H1 (cell line): ENCODE measurements at regions not wholly inside any gene's neighbourhood (a gene's known extent, or its start where the extent isn't known, plus 50 kb on each side); places are given as distances from the start of the nearest gene placed in this dataset.
"Not testable (repeated sequence)": the region's sequence is repeated elsewhere in the genome, so short reads cannot be mapped to it uniquely, and the experiment has no call there.

Experiments used
- CTCF ChIA-PET: fragments of 300-600 bp; sonication (Branson Sonifier 250); formaldehyde crosslinking; loops from one replicate; lab custom pipeline; 2021; ENCODE audit not compliant: partially characterized antibody; lab: Charles Lee
- POLR2A ChIA-PET: fragments of 300-600 bp; sonication (Branson Sonifier 250); formaldehyde crosslinking; loops from one replicate; lab custom pipeline; 2021; ENCODE audit warnings: inconsistent platforms; ENCODE audit not compliant: partially characterized antibody; lab: Charles Lee
- DNase-seq, 2 experiments: peaks; one replicate each; pipeline versions ENCODE4 v3.0.0 to v3.0.0-alpha.2; 2010 to 2022; ENCODE audit warnings: low spot score in 2 of 2, low read depth in 1 of 2, mixed read lengths in 1 of 2
- FAIRE-seq: peaks from 2 replicates; lab custom pipeline; 2011; peaks lifted over from hg19 to GRCh38; lab: Jason Lieb, UNC
- H2AFZ ChIP-seq: 2 replicates; pipeline ENCODE4 v1.8.1; 2012; ENCODE audit warnings: low read length, inconsistent platforms
- H2AK5ac ChIP-seq: 2 replicates; pipeline ENCODE4 v1.6.1; 2013; ENCODE audit warnings: low read depth, low read length
- H2BK120ac ChIP-seq: replicated peaks from 2 replicates; pipeline ENCODE3; 2013; ENCODE audit warnings: low read depth, low read length, inconsistent platforms
- H2BK12ac ChIP-seq: 2 replicates; pipeline ENCODE4 v1.6.1; 2013; ENCODE audit warnings: low read depth, low read length
- H2BK15ac ChIP-seq: 2 replicates; pipeline ENCODE4 v1.6.1; 2013; ENCODE audit warnings: low read length
- H2BK20ac ChIP-seq: 2 replicates; pipeline ENCODE4 v1.6.1; 2013; ENCODE audit warnings: low read length
- H2BK5ac ChIP-seq: 2 replicates; pipeline ENCODE4 v1.6.1; 2013; ENCODE audit warnings: low read depth, low read length
- H3K14ac ChIP-seq: 2 replicates; pipeline ENCODE4 v1.6.1; 2013; ENCODE audit warnings: inconsistent platforms; ENCODE audit not compliant: insufficient read length
- H3K18ac ChIP-seq: 2 replicates; pipeline ENCODE4 v1.6.1; 2013; ENCODE audit warnings: low read length; ENCODE audit errors: extremely low read depth
- H3K23ac ChIP-seq: 2 replicates; pipeline ENCODE4 v1.6.1; 2013; ENCODE audit warnings: inconsistent platforms; ENCODE audit not compliant: insufficient read length
- H3K23me2 ChIP-seq: 2 replicates; pipeline ENCODE4 v1.6.1; 2013; ENCODE audit warnings: low read depth, low read length
- H3K27ac ChIP-seq: 2 replicates; pipeline ENCODE4 v1.6.1; 2011; ENCODE audit warnings: low read depth, low read length, inconsistent platforms
- H3K27me3 ChIP-seq, 4 experiments: replicated peaks in 1 of 4; 1 replicate in 1 of 4; 2 replicates in 3 of 4; pipeline versions ENCODE4 v1.6.1 to v1.8.1; 2011 to 2013; ENCODE audit warnings: low read length in 3 of 4, mild to moderate bottlenecking in 3 of 4, inconsistent platforms in 2 of 4, mixed read lengths in 2 of 4, moderate library complexity in 1 of 4; ENCODE audit not compliant: control insufficient read depth in 3 of 4, insufficient read depth in 3 of 4; ENCODE audit errors: extremely low read depth in 1 of 4
- H3K36me3 ChIP-seq, 4 experiments: 2 replicates each; pipeline versions ENCODE4 v1.6.1 to v1.8.1; 2011 to 2013; ENCODE audit warnings: mild to moderate bottlenecking in 4 of 4, low read length in 3 of 4, moderate library complexity in 2 of 4, control low read depth in 1 of 4, inconsistent platforms in 1 of 4; ENCODE audit not compliant: insufficient read depth in 4 of 4, control insufficient read depth in 2 of 4
- H3K4ac ChIP-seq: replicated peaks from 2 replicates; pipeline ENCODE3; 2013; ENCODE audit warnings: low read length, low read depth, mixed read lengths, inconsistent platforms; ENCODE audit not compliant: insufficient read length
- H3K4me1 ChIP-seq, 4 experiments: replicated peaks in 1 of 4; 1 replicate in 1 of 4; 2 replicates in 3 of 4; pipeline versions ENCODE4 v1.6.1 to v1.8.1; 2011 to 2013; ENCODE audit warnings: low read length in 3 of 4, inconsistent platforms in 2 of 4, mixed read lengths in 1 of 4; ENCODE audit not compliant: insufficient read depth in 4 of 4, control insufficient read depth in 3 of 4
- H3K4me2 ChIP-seq, 2 experiments: 2 replicates each; pipeline versions ENCODE4 v1.6.1 to v1.8.1; 2011 to 2013; ENCODE audit warnings: low read depth in 2 of 2, low read length in 2 of 2, control low read depth in 1 of 2, inconsistent platforms in 1 of 2, mild to moderate bottlenecking in 1 of 2; ENCODE audit not compliant: insufficient read depth in 1 of 2
- H3K4me3 ChIP-seq, 4 experiments: fragments of 200-600, 300-600 bp in 1 of 4; sonication (generic), shearing (Covaris generic), sonication (Bioruptor Twin) in 1 of 4; 2 replicates each; pipeline versions ENCODE4 v1.5.1 to v1.8.1; 2011 to 2016; ENCODE audit warnings: low read length in 4 of 4, low read depth in 3 of 4, control low read depth in 2 of 4, inconsistent platforms in 2 of 4, mild to moderate bottlenecking in 2 of 4, mixed read lengths in 1 of 4, moderate library complexity in 1 of 4; ENCODE audit not compliant: insufficient read depth in 2 of 4; ENCODE audit errors: extremely low read depth in 1 of 4
- H3K56ac ChIP-seq: replicated peaks from 2 replicates; pipeline ENCODE3; 2013; ENCODE audit warnings: low read depth, mild to moderate bottlenecking, mixed read lengths, low read length, inconsistent platforms; ENCODE audit not compliant: insufficient read length
- H3K79me1 ChIP-seq: 2 replicates; pipeline ENCODE4 v1.6.1; 2013; ENCODE audit warnings: low read depth, low read length, control low read depth
- H3K79me2 ChIP-seq, 2 experiments: 2 replicates each; pipeline versions ENCODE4 v1.6.1 to v1.8.1; 2012 to 2013; ENCODE audit warnings: low read length in 2 of 2, mild to moderate bottlenecking in 2 of 2, inconsistent platforms in 1 of 2; ENCODE audit not compliant: insufficient read depth in 2 of 2, control insufficient read depth in 1 of 2
- H3K9ac ChIP-seq, 4 experiments: replicated peaks in 1 of 4; 1 replicate in 1 of 4; 2 replicates in 3 of 4; pipeline versions ENCODE4 v1.6.1 to v1.8.1; 2011 to 2013; ENCODE audit warnings: low read depth in 3 of 4, low read length in 3 of 4, control low read depth in 2 of 4, mild to moderate bottlenecking in 2 of 4, moderate library complexity in 2 of 4, inconsistent platforms in 1 of 4; ENCODE audit errors: extremely low read depth in 1 of 4
- H3K9me3 ChIP-seq, 2 experiments: 2 replicates each; pipeline versions ENCODE4 v1.6.1 to v1.8.1; 2012 to 2013; ENCODE audit warnings: mild to moderate bottlenecking in 2 of 2, moderate library complexity in 2 of 2, control low read depth in 1 of 2, inconsistent platforms in 1 of 2, low read depth in 1 of 2, low read length in 1 of 2, mixed read lengths in 1 of 2; ENCODE audit not compliant: insufficient read depth in 2 of 2
- H4K20me1 ChIP-seq, 2 experiments: replicated peaks in 1 of 2; 2 replicates each; pipeline versions ENCODE3 to v1.8.1; 2011 to 2013; ENCODE audit warnings: inconsistent platforms in 2 of 2, low read length in 2 of 2, mild to moderate bottlenecking in 1 of 2; ENCODE audit not compliant: insufficient read depth in 2 of 2, control insufficient read depth in 1 of 2
- H4K5ac ChIP-seq: 2 replicates; pipeline ENCODE4 v1.6.1; 2013; ENCODE audit warnings: low read length, low read depth, mixed read lengths, inconsistent platforms; ENCODE audit not compliant: insufficient read length
- H4K8ac ChIP-seq: 2 replicates; pipeline ENCODE4 v1.8.0; 2013; ENCODE audit warnings: mild to moderate bottlenecking, moderate library complexity, low read length, inconsistent platforms; ENCODE audit not compliant: insufficient read depth; ENCODE audit errors: extremely low read depth
- H4K91ac ChIP-seq: replicated peaks from 2 replicates; pipeline ENCODE3; 2013; ENCODE audit warnings: low read length, mixed read lengths, inconsistent platforms; ENCODE audit not compliant: insufficient read length
- CHD1 ChIP-seq: IDR thresholded peaks from 2 replicates; pipeline ENCODE4 v1.6.1; 2012; ENCODE audit warnings: low read depth, low read length, improper control_type of control experiment
- POLR2A ChIP-seq, 2 experiments: IDR thresholded peaks; 1 replicate in 1 of 2; 2 replicates in 1 of 2; pipeline ENCODE4 v1.6.1; 2011; ENCODE audit warnings: low read depth in 2 of 2, low read length in 2 of 2, mild to moderate bottlenecking in 2 of 2; ENCODE audit errors: control extremely low read depth in 1 of 2
- SP4 ChIP-seq: IDR thresholded peaks from 2 replicates; pipeline ENCODE4 v1.6.1; 2012; ENCODE audit warnings: low read length, inconsistent platforms
- WGBS, 2 experiments: shearing (Covaris generic) in 1 of 2; methylation state at CpG; one replicate each; pipeline versions ENCODE4 v1.1.6 to v1.1.7; 2013 to 2015; ENCODE audit warnings: low lambda C conversion rate in 2 of 2, mixed read lengths in 2 of 2, inconsistent platforms in 1 of 2, low coverage in 1 of 2, missing lambda C conversion rate in 1 of 2; ENCODE audit not compliant: insufficient replicate concordance in 2 of 2, insufficient coverage in 1 of 2, insufficient read length in 1 of 2; ENCODE audit errors: extremely low coverage in 1 of 2, missing lambda C conversion rate in 1 of 2; 5-methylcytosine and 5-hydroxymethylcytosine counted together

GRCh38 chr1:208990456-208990855, 593.1 kb upstream of the CAMK1G start (continued):
- TF ChIP-seq SP4 (no peak), CHD1 (no peak), POLR2A (IDR thresholded peaks at IDR 0.05; ENCODE audit: control extremely low read depth in 1 of 2, low read depth in 2 of 2, low read length in 2 of 2) (no peak)

- H2BK15ac ChIP-seq, H4K5ac ChIP-seq, H2BK120ac ChIP-seq, H3K4me2 ChIP-seq, H3K4me1 ChIP-seq, H3K56ac ChIP-seq, H3K9ac ChIP-seq, H2AFZ ChIP-seq, DNase-seq, H3K14ac ChIP-seq, H4K91ac ChIP-seq, H3K36me3 ChIP-seq, H3K79me2 ChIP-seq, H2BK20ac ChIP-seq, FAIRE-seq, H3K4me3 ChIP-seq, H2AK5ac ChIP-seq, H3K18ac ChIP-seq, H4K20me1 ChIP-seq, H3K23me2 ChIP-seq, H3K27ac ChIP-seq, H3K9me3 ChIP-seq, H3K4ac ChIP-seq, H3K27me3 ChIP-seq, POLR2A ChIA-PET, H3K23ac ChIP-seq, H3K79me1 ChIP-seq, H4K8ac ChIP-seq, H2BK5ac ChIP-seq, H2BK12ac ChIP-seq: not testable (repeated sequence)
- CTCF ChIA-PET, result interaction anchor here (0.6 to 2.2 kb wide), 7 partner anchors 13 to 752 kb away, joined by 3 to 9 read pairs (median 3); no protein-coding TSS in a partner anchor
- 86% methylated on average over 2 of the region's 2 CpGs; no CpG with 5 or more reads in 1 of the 2 experiments for WGBS, 2 experiments
These were observed 586.5 kb upstream of the CAMK1G start for GRCh38 chr1:208997053-208997452.
